ENCODE measurements at regions not wholly inside any gene's neighbourhood (a gene's known extent, or its start where the extent isn't known, plus 50 kb on each side); places are given as distances from the start of the nearest gene placed in this dataset.

DNA sequence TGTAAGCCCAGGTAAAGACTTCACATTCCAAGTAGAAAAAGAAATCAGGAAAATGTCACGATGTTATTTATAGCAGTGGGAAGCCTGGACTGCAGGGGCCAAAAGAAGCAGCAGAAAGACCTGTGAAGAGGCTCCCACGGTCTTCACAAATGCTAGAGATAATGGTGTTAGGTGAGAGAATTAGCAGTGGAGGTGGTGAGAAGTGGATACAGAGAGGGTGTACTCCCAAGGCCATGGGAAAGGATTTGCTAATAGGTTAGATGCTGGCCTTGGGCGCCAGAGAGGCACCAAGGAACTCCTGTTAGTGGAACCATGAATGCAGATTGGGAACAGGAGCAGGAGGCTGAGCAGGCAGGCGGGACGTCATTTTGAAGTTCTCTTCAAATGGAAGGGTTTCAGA lies 386.1 kb downstream of the C12orf75 start:
- no peak for TF ChIP-seq CTCF (IDR thresholded peaks at IDR 0.05)
- TF ChIP-seq POLR2A (IDR thresholded peaks at IDR 0.05; ENCODE audit: low read depth) = no peak
- no peak for TF ChIP-seq EP300 (IDR thresholded peaks at IDR 0.05)

All from esophagus muscularis mucosa (tissue), 4 donors.